ENCODE measurements at regions not wholly inside any gene's neighbourhood (a gene's known extent, or its start where the extent isn't known, plus 50 kb on each side); places are given as distances from the start of the nearest gene placed in this dataset.

- TF ChIP-seq CTCF (IDR thresholded peaks at IDR 0.05) = no peak
Measured at GRCh38 chr6:71402096-71402495, 113.5 kb downstream of the OGFRL1 start.

GRCh38 chr6:71403422-71404134 lies 115.0 kb downstream of the OGFRL1 start:
- TF ChIP-seq CTCF (IDR thresholded peaks at IDR 0.05) = no peak

GRCh38 chr6:71404145-71404966 lies 115.7 kb downstream of the OGFRL1 start:
- no peak for TF ChIP-seq CTCF (IDR thresholded peaks at IDR 0.05)

GRCh38 chr6:71404967-71405278 lies 116.3 kb downstream of the OGFRL1 start:
- TF ChIP-seq CTCF (IDR thresholded peaks at IDR 0.05) = no peak

- no peak for TF ChIP-seq CTCF (IDR thresholded peaks at IDR 0.05)
Measured at GRCh38 chr6:71405416-71405815, 116.8 kb downstream of the OGFRL1 start.

GRCh38 chr6:71406865-71407860 lies 118.6 kb downstream of the OGFRL1 start:
- TF ChIP-seq CTCF (IDR thresholded peaks at IDR 0.05) = no peak
